Ramos (cell line): ENCODE measurements at regions not wholly inside any gene's neighbourhood (a gene's known extent, or its start where the extent isn't known, plus 50 kb on each side); places are given as distances from the start of the nearest gene placed in this dataset.

Experiments
- in situ Hi-C: fragments of 300-500 bp; cut with MboI; formaldehyde crosslinking; loops from one replicate; pipeline ENCODE4 v1.14.3; 2022; ENCODE audit warnings: low sequenced_read_pairs; ENCODE audit not compliant: unreplicated experiment

DNA sequence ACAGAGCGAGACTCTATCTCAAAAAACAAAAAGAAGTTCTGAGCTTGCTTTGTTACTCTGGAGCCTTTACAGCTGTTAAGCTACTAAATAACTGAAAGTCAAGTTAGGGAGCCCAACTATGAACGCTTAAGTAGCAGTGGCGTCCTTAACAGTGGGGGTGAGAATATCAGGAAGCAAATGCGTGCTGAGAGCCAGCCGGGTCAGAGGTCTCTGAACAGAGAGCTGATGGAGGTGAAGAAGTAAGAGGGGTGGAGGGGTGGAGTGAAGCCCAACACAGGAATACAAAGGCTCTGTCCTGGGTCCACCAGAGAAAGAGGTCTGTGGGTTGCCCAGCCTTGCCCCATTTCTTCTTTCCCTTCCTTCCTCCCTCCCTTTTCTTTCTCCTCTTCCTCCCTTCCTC is 104.1 kb upstream of the GATA6 start:
- in situ Hi-C loops, result loop anchor here (25.0 kb wide), 1 partner anchor 628 kb away; no protein-coding TSS in a partner anchor

DNA sequence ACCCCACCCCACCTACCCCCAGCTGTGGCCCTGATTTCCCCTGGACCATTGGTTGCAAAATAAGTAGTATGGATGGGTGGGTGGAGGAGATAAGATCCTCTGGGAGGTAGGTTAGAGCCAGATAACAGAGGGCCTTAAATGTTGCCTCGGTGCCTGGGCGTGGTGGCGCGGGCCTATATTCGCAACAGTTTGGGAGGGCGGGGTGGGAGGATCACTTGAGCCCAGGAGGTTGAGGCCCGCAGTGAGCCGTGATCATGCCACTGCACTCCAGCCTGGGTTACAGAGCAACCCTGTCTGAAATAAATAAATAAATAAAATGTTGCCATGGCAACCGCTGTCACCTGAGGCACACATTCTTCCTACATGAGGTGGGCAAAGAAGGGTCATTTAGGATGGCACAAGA is 103.3 kb upstream of the GATA6 start:
- in situ Hi-C loops, result loop anchor here (25.0 kb wide), 1 partner anchor 629 kb away; no protein-coding TSS in a partner anchor

GRCh38 chr18:22067109-22067508 is 102.3 kb upstream of the GATA6 start:
- in situ Hi-C loops, result loop anchor here (25.0 kb wide), 1 partner anchor 630 kb away; no protein-coding TSS in a partner anchor

GRCh38 chr18:22067682-22068081 is 101.7 kb upstream of the GATA6 start:
- in situ Hi-C loops, result loop anchor here (25.0 kb wide), 1 partner anchor 630 kb away; no protein-coding TSS in a partner anchor

DNA sequence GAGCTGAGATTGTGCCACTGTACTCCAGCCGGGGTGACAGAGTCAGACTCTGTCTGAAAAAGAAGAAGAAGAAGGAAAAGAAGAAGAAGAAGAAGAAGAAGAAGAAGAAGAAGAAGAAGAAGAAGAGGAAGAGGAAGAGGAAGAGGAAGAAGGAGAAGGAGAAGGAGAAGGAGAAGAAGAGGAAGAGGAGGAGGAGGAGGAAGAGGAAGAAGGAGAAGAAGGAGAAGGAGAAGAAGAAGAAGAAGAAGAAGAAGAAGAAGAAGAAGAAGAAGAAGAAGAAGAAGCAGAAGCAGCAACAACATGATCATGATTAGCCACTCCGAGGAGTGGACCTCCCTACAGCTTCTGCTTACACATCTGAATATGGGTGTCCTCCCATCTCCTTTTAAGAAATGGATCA is 100.6 kb upstream of the GATA6 start:
- in situ Hi-C loops, result loop anchor here (25.0 kb wide), 1 partner anchor 631 kb away; no protein-coding TSS in a partner anchor

DNA sequence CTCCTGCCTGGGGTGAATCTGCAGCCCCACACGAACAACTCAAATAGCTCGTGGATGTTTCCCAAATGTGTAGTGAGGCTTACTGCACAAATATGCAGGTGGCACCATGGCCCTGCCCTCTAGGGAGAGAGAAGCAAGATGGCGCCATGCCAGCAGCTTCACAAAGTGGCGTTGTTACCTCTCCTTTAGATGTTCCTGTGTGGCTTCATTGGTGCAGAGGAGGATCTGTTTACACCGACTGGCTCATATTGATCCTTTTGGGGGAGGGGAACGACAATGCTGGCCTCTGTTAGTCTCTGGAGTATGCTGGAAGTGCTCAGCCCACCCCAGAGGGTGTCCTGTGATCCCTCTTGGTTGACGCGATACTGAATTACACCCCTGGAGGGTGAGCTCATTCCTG is 99.5 kb upstream of the GATA6 start:
- in situ Hi-C loops, result loop anchor here (25.0 kb wide), 1 partner anchor 633 kb away; no protein-coding TSS in a partner anchor

DNA sequence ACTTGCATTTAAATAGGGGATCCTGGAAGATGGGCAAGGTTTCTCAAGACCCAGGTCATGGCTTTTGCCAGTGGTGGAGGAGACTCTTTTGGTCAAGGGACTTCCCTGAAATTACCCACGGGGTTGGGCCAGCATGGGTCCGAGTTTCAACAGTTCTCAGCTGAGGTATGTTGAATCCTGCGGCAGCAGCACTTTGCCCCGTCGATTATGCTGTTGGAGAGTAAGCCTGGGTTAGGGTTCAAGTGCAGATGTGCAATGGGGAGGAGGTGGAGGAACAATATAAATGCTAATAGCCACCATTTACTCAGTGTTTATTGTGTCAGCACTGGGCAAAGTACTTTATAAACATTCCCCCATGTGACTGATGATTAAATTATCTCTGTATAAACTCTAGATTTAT is 96.0 kb upstream of the GATA6 start:
- in situ Hi-C loops, result loop anchor here (25.0 kb wide), 1 partner anchor 636 kb away; no protein-coding TSS in a partner anchor

DNA sequence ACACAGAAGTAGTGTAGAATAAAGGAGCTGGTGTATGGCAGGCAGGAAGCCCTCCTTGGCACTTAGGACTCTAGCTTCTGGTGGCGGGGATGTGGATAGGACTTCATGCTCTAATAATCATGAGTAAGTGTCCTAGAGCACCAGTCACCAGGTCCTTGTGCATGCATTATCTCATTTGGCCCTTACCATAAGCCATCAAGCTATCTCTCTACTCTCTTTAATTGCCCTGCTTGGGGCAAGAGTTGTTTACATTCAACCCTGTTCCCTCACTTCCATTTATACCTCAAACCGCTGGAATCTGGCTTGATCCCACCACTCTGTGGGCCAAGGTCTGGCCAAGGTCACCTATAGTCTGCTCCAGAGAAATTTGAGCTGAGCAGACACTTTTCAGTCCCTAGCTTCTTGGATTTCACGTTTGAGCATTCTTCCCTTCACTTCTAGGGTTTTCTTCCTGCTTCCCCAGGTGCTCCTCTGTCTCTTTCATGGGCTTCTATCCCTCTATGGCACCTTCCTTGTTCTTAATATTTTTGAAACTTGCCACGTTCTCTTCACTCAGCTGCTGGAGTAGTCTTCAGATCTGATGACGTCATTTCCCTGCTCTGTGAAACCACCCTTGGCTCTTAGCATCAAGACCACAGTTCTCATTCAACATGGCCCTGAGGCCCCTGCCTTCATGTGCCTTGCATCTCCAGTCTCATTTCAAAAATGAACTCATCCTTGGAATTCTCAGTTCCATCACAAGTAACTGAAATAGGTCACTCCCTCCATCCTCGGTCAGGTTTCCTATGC is 94.9 kb upstream of the GATA6 start:
- in situ Hi-C loops, result loop anchor here (25.0 kb wide), 1 partner anchor 637 kb away; no protein-coding TSS in a partner anchor

- in situ Hi-C loops, result no loop called here
These were observed 89.4 kb upstream of the GATA6 start for GRCh38 chr18:22080035-22080434.

GRCh38 chr18:22082408-22082807 is 87.0 kb upstream of the GATA6 start:
- in situ Hi-C loops, result no loop called here

- in situ Hi-C loops, result no loop called here
These were observed 84.8 kb upstream of the GATA6 start for GRCh38 chr18:22084547-22084946.

DNA sequence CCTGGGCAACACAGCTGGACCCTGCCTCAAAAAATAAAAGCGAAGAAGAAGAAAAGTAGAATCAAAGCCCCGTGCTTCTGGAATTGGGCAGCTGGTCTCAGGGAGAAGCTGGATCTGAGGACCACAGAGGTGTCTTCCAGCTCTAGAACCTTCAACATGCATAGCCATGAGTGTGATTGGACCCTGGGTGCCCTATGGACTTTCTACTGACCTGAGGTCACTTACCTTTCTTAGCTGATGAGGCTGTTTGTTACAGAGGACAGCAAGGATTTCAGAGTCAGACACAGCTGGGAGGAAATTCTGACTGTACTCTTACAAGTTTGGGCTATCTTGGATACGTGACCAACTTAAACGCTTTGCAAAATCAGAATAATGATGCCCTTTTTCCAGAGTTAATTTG is 82.4 kb upstream of the GATA6 start:
- in situ Hi-C loops, result no loop called here

GRCh38 chr18:22088029-22088428 is 81.4 kb upstream of the GATA6 start:
- in situ Hi-C loops, result no loop called here

GRCh38 chr18:22088996-22089640 is 80.3 kb upstream of the GATA6 start:
- in situ Hi-C loops, result no loop called here

DNA sequence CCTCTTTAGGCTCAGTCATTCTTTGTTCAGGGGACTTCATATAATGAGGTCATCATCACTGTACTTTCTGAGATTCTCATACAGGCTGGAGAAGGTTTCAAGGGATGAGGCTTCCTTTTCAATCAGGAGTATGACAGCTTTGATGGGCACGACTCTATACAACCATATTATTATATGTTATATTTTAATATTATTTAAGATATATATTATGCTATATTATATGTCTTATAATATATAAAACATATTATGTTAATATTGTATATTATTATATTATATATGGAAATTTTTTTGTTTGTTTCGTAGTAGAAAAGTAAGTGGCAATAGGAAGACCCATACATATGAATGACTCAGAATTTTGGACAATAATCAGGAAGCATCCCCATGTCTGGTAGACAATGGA is 78.0 kb upstream of the GATA6 start:
- in situ Hi-C loops, result no loop called here

DNA sequence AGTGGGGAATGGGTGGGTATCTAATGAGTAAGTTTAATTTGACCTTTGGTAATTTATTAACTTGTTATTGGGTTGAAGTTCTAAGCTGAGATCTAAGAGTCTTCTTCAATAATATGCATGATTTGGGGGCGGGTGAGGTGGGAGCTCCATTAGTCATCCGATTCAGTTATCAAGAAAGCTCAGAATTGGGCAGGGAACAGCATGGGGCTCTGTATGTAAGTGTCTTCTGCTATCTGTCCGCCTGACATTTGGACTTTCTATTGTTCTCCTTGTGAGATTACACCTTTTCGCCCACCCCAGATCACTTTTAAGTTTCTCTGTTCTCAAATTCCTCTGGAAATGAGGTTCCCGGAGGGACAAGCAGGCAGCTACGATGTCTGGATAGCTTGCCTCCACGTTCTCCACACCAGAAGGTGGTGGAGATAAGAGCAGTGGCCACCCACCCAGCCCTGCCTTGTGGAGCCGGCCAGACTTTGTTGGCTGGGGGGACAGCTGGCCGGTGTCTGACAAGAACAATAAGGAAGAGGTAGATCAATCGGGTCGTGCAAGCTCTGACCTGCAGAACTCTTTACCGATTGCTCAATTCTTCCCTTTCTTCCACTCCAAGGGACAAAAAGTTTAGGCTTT is 75.5 kb upstream of the GATA6 start:
- in situ Hi-C loops, result no loop called here

GRCh38 chr18:22094358-22094734 is 75.0 kb upstream of the GATA6 start:
- in situ Hi-C loops, result no loop called here

GRCh38 chr18:22098563-22098989 is 70.8 kb upstream of the GATA6 start:
- in situ Hi-C loops, result no loop called here

DNA sequence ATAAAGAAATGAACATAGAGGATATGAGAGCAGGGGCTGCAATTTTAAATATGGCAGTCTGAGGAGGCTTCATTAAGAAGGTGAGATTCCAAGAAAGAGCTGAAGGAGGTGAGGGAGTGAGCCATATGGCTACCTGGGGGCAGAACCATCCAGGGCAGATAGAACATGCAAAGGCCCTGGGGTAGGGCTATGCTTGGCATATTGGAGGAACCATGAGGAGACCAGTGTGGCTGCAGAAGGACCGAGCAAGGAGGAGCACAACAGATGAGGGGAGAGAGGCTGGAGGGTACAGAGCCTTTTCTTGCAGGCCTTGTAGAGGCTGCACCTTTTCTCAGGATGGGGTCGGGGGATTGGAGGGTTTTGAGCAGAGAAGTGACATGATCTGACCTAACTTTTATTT is 69.5 kb upstream of the GATA6 start:
- in situ Hi-C loops, result no loop called here

DNA sequence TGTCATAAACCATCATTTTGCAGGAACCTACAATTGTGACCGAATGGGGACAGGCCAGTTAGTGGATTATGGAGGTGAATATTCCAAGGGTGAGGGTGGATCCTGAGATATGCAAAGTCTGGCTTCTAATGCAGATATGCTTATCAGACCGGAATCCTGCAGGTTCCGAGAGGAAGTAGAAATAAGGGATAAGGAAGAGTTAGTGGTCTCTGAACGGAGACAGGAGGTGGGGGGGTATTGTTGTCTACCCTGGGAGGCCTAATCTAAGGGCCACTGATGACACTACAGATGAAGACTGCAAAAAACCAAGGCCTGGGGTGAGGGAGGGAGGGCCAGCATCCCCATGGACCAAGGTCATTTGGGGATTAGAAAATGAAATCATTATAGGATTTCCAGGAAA is 67.7 kb upstream of the GATA6 start:
- in situ Hi-C loops, result no loop called here
